ENCODE measurements at regions not wholly inside any gene's neighbourhood (a gene's known extent, or its start where the extent isn't known, plus 50 kb on each side); places are given as distances from the start of the nearest gene placed in this dataset.

DNA sequence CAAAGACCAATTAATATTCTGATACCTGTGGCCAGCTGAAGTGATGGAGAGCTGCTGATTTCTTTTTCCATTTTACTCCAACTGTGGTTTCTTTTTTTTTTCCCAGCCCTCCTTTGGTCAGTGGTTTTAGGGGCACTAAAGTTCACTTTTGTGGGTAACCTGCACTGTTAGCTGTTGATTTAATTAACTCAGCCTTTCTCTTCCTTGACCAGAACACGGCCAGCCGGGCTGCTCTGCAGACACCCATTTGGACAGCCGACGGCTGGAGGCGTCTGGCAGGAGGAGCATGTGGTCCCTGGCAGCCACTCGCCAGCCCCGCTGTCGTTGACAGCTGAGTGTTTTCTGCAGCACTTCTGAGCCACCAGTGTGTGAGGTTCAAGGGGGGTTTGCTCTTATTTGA is 136.2 kb upstream of the RUNX3 start:
- no peak for DNase-seq
- ATAC-seq = no peak
- intact Hi-C loops (cut with DNase I, micrococcal nuclease) = no loop called here

DNA sequence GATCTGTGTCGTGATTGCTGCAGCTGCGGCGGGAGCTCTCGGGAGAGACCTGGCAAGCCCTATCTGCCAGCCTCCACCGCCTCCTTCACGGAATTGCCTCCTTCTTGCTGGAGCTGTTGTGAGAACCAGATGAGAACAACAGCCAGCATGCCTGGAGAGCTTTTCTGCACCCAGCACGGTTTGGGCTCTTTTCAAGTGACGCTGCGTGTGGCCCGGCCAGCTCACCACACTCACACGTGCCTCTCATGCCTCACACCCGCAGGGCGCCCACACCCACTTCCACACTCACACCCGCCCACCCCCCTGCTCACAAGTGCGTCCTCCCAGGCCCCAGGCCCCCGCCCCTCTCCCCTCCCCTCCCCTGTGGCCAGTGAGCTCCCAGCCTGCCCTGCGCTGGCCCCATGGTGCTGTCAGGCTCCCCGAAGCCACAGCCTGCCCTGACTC is 135.7 kb upstream of the RUNX3 start:
- ATAC-seq = no peak
- intact Hi-C loops (cut with DNase I, micrococcal nuclease) = no loop called here
- no peak for DNase-seq

DNA sequence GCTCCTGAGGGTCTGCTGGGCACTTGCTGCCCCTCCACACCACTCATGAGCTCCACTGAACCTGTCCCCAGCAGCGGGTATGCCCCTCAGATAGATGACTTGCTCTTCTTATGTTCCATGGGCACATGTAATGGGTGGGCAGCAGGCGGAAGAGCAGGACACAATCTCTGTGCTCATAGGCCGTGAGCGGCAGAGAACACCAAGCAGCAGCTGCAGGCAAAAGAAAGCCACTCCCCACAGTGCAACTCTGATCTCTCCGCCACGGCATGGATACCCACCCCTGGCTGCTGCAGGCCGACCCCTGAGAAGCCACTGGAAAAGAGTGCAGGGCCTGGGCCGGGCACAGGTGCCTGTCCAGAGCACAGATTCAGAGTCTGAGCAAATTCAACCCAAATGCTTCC is 135.2 kb upstream of the RUNX3 start:
- DNase-seq = no peak
- intact Hi-C loops (cut with DNase I, micrococcal nuclease) = no loop called here
- no peak for ATAC-seq

DNA sequence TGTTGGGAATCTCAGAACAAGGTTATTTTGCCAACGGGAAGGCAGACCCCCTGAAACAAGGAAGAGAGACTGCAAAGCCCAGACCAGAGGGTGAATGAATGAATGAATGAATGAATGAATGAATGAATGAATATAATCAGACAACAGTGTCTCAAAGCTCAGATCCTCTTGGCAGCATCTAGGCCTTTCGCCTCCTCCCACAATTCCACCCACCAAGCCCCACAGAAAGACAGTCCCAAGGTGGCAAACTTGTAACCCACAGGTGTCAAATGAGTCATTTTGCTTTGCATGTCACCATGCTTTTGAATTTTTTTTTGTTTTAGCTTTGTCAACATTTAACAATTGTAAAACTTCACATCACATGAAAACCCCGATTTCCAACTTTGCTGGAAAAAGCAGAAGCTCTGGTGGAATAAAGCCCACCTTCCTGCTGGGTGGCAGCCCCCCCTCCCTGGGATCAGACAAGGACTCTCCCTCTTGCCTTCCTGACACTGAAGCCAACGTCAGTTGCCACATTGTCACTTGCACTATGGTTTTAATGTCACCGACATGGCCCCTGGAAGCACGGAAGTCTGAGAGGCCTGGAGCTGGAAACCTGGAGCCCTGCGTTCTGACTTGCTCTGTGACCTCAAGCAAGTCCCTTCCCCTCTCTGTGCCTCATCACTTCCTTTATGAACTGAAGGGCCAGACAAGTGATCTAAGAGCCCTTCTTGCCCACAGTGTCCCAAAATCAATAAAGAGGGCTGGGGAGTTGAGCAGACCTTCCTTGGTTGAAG is 134.6 kb upstream of the RUNX3 start:
- no peak for ATAC-seq

DNA sequence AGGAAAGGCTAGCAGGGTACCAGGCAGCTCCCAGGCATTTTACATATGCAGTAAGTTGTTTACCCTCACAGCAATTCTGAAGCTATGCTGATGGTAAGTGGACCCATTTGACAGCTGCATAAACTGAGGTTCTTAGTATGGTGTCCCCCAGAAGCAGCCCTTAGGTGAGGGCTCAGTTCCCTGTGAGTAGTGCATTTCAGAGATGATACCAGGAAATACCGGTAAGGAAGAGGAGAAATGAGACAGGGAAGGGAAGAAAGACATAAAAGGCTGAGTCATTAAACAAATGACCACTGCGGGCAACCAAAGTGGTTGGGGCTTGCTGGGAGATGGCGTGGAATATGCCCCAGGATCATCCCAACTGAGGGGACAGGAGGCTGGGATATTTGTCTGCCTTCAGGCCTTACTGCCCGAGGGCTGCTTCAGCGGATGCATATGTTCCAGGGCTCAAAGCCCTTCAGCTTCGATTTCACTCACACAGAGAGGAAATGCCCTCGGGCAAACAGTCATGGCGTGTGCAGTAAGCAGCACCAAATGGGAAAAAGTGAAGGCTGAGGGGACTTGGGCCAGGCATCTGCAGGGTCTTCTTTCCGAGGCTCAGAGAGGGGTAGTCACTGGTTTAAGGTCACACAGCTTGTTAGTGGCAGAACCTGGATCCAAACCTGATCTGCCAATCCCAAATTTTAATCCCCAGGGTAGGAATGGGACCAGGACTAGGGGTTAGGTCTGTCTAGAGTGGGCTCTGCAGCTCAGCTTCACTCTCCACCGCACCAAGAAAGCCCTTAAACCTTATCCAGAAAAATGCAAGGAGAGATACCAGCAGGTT is 133.7 kb upstream of the RUNX3 start:
- ATAC-seq = no peak
- intact Hi-C loops (cut with DNase I, micrococcal nuclease) = no loop called here
- DNase-seq = no peak

More for the DNA sequence above, 134.6 kb upstream of the RUNX3 start:
- intact Hi-C loops (cut with DNase I, micrococcal nuclease) = no loop called here
- DNase-seq = no peak

DNA sequence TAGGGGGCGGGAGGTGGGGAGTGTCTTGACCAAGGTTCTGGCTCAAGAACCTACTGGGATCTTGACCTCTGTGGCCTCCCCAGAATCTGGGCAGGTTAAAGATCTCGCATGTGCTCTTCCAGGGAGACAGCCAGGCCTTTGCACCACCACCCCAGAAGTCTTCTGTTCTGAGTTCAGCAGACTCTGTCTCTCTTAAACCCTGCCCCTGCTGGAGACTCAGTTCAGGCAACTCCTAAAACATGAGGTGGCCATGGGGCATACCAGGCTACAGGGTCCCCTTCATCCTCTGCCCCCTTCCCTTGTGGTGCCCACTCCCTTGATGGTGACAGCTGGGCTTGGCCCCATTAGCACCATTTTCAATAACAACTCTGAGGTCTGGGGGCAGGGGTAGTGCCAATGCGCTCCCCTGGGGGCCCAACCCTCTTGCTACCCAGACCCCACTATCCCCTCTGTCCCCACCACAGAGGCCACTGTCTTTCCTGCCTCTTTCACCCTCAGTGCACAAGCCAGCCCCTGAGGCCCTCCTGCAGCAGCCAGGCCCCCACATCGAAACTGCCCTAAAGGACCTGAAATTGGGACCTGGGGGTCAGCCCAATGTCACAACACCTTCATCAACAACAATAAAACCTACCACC is 132.7 kb upstream of the RUNX3 start:
- ATAC-seq (no peak), DNase-seq (no peak)
- intact Hi-C loops (cut with DNase I, micrococcal nuclease) = no loop called here

DNA sequence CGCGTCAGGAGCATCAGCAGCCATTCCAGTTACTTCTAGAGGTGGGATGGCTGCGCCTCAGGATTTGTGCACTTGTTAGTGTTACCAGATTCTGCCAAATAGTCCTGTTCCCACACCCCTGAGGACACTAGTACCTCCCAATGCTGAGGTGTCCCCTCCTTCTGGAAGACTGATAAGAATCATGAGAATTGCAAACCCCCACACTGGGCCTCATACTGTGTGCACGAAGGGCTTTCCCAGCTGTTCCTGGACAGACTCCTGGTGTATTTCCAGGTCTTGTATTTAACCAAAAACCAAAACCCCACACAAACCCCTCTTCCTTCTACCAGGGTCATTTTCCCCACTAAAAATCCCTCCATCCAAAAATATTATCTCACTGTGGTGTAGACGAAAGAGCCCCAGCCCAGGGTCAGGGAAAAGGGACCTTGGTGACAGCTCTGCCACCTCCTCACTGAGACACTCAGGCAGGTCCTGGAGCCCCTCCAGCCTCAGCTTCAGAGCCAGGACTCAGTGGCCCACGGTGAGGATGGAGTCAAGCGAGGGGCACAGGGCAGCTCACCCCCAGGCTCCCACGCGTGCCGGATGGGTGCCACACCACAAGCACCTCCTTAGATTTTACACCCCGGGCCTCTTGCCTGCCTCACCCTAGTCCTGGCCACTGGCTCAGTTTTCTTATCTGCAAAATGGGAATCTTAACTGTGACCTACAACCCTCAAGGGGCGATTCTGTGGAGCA is 131.4 kb upstream of the RUNX3 start:
- ATAC-seq (no peak), DNase-seq (no peak)
- intact Hi-C loops (cut with DNase I, micrococcal nuclease) = no loop called here

DNA sequence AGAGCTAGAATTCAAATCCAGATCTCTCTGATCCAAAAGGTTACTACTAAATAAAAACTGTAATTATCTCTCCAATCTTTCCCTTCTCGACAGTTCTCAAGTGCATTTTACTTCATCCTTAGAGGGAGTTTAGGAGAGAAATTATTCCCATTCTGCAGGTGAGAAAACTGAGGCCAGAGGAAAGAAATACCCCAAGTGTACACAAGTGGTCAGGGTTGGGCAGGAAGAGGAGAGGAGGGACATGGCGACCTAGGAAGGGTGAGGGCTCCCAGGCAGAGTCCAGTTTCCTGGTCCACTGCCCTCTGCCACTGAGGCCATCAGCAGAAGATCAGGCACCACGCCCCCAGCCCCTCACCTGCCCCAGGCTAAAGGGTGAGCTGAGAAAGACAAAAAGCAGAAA is 127.1 kb upstream of the RUNX3 start:
- no peak for ATAC-seq
- no peak for DNase-seq
- intact Hi-C loops (cut with DNase I, micrococcal nuclease) = no loop called here

DNA sequence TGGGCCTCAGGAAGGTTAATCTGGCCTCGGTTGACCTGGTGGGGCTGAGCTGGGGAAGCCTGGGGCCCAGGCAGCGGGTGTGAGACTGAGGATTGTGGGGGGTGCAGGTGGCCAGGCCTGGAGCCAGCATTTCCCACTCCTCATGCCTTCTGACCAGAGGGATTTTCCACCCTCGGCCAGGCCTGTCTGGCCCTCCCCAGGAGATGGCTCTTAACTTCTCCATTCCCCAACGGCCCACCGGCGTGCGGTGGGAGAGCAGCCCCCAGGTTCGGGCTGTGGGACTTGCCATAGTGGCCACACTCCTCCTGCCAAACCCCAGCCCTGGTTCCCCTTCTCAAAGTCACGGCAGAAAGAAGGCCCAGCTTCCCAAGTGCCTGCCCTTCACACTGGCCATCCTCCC is 126.5 kb upstream of the RUNX3 start:
- no peak for DNase-seq
- ATAC-seq = no peak
- intact Hi-C loops (cut with DNase I, micrococcal nuclease) = no loop called here

DNA sequence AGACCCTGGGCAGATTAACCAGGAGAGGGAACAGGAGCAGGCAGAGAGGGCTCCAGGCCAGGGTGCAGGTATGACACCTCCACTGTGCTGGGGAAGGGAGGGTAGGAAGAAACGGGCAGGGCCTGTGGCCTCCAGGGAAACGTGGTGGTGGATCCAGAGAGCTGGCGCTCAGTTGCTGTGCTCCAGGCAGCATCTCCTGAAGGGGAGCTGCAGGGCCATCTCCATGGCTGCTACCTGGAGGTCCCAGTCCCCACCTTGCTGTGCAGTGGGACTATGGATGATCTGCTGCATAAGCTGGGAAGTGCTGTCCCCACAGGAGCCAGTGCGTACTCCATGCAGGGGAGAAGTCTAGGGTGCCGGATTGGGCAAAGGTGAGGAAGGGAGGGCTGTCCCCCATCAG is 125.9 kb upstream of the RUNX3 start:
- intact Hi-C loops (cut with DNase I, micrococcal nuclease) = no loop called here
- no peak for ATAC-seq
- no peak for DNase-seq

DNA sequence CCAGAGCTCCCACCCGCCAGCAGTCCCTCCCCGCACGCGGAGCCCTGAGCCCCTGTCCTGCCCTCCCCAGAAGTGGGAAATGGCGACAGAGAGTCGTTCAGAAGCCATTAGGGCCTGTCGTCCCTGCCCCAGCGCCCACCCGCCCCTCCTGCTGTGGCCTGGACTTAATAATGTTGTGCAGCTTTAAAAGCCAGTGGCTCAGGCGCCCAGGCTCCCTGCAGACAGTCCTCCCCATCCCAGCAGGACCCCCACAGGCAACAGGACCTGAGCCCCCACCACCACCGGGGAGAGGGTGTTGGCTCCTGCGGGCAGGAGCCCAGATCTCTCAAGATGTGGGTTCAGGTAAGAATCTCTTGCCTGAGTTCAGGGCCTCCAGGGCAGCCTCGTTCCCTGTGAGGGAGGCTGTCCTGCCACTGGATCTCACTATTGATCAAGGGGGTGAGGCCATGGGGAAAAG is 125.3 kb upstream of the RUNX3 start:
- DNase-seq (no peak), ATAC-seq (no peak)
- intact Hi-C loops (cut with DNase I, micrococcal nuclease) = no loop called here

DNA sequence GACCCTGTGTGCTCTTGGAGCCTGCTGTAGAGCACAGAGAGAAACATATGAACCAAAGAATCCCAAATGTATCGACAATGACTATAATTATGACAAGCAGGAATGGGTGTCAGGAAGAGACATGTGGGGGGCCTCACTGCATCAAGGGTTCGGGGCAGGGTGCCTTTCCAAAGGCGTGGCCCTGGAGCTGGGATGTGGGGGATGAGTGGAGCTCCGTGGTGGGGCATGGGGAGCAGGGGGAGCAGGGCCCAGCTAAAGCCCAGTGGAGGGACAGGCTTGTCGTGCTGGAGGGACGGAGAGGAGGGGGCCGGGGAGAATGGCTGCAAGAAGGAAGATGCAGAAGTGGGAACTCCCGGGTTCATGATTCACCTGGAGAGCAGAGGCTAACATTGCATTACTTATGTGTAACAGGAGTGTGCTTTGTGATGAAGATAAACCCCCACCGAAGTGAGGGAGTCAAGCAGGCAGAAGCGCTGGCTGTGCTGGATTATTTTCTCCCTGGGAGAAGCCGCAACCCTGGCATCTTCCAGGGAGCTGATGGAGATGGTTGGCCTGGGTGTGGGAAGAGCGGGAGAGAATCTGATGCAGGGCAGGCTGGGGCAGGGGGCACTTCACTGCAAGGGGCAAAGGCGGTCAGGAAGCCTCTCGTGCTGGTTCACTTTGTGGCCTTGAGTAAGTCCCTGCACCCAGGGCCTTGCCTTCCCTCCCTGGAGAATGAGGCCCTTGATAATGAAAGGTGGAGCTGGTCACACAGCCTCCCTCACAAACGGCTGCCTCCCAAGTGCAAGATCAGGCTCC is 124.6 kb upstream of the RUNX3 start:
- no peak for ATAC-seq
- intact Hi-C loops (cut with DNase I, micrococcal nuclease) = no loop called here
- no peak for DNase-seq

DNA sequence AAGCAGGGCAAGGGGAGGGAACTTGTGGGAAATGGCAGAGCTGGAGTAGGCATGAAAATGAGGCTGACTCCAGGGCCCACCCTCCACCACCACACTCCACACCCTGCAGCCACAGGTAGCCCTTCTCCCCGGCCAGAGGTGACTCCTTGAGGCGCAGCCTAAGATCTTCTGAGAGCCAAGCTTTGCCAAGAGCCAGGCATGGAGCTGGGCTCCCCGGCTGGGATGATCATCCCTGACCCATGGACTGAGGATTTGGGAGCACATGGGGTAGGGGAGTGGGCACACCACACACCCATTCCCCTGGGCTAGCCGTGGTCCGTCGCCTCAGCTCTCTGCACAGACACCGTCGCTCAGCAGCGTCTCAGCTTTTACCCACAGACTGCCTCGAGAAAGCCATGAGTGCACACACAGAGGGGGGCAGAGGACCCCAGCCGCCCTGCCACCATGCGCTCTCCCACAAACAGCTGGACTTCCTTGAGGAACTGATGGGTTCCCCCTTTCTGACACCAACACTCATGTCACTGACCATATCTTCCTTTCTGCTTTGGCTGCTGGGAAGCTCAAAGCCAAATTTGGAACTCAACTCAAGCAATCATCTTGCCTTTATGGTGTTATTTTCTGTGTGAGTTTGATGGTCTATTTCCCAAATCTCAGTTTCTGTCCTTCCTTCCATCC is 123.6 kb upstream of the RUNX3 start:
- no peak for DNase-seq
- intact Hi-C loops (cut with DNase I, micrococcal nuclease) = no loop called here
- ATAC-seq = no peak

DNA sequence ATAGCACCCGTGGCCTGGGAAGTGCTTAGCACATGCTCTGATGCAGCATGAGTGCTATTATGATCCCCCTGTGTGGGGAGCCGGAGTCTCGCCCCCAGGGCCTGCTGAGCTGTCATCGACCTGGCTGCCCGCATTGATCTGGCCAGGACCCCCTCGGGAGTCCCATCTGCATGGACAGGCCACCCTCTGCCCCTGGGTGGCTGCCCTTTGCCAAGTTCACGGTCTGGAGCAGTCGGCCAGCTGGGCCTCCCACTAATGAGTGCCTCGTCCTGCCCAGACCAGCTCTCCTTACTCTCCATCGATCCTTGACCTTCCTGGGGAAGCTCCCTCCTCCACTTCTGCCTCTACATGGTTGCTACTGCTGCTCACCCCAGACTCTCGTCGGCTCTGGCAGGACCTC is 121.8 kb upstream of the RUNX3 start:
- intact Hi-C loops (cut with DNase I, micrococcal nuclease) = no loop called here
- DNase-seq (no peak), ATAC-seq (no peak)

DNA sequence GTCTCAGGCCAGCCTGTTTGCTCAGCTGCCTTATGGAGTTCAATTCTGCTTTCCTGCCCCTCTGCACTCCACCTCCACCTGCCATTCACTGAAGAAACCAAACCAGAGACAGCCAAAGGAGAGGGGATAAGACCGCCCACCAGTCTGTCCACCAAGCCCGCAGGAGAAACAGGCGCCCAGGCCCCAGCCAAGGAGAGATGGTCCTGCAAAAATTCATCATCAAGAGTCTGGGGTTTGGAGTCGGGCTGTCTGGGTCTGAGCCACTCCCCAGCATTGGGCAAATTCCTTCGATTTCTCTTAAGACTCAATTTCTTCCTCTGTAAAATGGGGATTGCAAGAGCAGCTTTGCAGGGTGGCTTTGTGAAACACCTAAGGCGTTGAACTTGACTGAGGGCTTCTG is 121.4 kb upstream of the RUNX3 start:
- no peak for DNase-seq
- intact Hi-C loops (cut with DNase I, micrococcal nuclease) = no loop called here
- ATAC-seq = no peak

DNA sequence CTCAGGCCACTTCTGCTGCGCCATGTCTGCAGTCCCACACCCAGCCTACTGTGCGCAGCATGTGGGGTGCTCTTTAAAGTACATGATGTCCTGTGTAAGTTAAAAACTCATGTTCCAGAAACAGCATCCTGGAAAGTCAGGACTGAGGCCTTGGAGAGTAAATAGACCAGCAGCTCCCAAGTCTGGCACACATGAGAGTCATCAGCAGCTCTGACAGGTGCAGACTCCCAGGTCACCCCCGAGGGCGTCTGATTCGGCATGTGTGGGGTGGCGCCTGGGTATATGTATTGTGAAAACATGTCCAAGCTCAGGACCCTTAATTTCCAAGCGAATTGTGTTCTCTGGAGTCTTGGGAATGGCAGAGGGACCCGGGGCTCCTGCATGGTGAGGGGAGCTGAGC is 120.1 kb upstream of the RUNX3 start:
- intact Hi-C loops (cut with DNase I, micrococcal nuclease) = no loop called here
- ATAC-seq = no peak
- no peak for DNase-seq

DNA sequence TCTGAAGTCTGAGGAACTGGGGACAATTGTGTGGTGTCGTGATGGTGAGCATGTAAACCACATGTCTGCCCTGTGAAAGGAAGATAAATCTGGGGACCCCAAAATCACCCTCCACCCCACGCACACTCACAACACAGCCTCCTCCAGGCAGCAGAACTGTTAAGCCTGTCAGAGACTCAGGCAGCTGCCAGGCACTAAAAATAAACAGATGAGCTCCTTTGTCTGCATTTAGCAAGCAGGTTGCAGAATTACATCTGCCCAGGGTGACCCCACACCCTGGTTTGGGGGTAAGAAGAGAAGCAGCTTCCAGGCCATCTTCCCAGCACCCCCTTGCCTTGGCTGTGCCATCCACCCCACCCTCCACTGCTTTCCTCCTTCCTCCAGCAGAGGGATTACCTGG is 119.1 kb upstream of the RUNX3 start:
- ATAC-seq = no peak
- no peak for DNase-seq
- intact Hi-C loops (cut with DNase I, micrococcal nuclease) = no loop called here

DNA sequence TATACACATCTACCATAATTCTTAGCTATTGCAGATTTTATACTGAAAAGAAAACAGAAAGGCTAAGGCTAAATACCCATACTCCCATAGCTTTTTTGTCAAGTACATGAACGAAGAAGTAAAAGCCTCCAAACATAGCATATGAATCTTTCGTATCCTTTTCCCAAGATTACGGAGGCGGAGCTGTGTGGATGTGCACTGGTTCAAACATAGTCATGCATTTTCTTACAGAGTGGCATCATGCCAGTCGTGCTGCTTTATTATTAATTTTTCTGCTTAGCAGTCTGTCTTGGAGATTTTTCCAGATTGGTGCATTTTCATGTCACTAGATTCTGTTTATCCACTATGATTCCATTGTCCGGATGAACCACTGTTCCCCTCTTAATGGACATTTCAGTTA is 118.7 kb upstream of the RUNX3 start:
- intact Hi-C loops (cut with DNase I, micrococcal nuclease) = no loop called here
- DNase-seq (no peak), ATAC-seq (no peak)
